ENCODE measurements at regions not wholly inside any gene's neighbourhood (a gene's known extent, or its start where the extent isn't known, plus 50 kb on each side); places are given as distances from the start of the nearest gene placed in this dataset.

- TF ChIP-seq SPI1 (IDR thresholded peaks at IDR 0.05; ENCODE audit: borderline replicate concordance, low read depth) (no peak), CTCF (IDR thresholded peaks at IDR 0.05; ENCODE audit: insufficient read depth, low read length) (no peak)
These were observed 197.8 kb upstream of the HMCN1 start for GRCh38 chr1:185536165-185536920.

Measured in HL-60 (cell line).